ENCODE measurements at regions not wholly inside any gene's neighbourhood (a gene's known extent, or its start where the extent isn't known, plus 50 kb on each side); places are given as distances from the start of the nearest gene placed in this dataset.

DNA sequence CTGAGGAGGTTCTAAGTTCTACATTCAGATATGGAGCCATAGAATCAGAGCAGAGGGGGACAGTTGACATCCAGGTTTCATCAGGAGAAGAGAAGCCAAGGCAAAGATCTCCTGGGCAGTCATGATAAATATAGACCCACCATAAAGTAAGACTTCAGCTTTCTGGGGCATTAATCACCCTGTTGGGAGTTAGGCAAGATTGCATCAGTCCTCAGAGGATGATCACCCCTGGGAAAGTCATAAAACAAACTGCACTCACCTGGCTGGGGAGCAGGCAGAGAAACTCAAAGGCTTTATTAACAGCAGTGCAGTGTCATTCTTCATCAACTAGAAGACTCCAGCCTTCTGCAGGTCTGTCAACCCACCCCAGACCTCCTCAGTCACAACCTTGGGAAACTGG is 301.3 kb upstream of the JARID2 start:
- TF ChIP-seq CTCF (IDR thresholded peaks at IDR 0.05): no peak

DNA sequence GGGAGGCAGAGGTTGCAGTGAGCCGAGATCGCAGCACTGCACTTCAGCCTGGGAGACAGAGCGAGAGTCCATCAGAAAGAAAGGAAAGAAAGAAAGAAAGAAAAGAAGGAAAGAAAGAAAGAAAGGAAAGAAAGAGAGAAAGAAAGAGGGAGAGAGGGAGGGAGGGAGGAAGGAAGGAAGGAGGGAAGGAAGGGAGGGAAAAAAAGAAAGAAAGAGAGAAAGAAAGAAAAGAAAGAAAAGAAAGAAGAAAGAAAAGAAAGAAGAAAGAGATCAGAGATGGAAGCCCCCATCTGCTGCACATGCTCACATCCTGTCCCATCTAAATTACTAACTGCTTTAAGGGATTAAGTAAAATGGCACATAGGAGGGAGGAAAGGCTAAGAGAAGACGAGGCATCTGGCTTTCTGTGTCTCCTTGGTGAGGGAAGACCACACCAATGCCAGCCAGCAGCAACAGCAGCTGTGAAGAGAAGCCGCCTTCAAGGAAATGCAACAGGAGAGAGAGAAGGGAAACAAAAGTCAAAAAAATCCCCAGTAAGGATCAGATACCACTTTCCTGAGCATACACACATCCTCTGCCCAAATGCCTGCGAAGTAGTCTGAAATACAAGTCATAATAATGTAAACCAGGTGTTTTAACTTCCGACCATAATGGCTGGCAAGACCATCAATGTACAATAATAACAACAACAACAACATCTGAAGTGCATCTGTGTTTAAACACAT is 300.2 kb upstream of the JARID2 start:
- TF ChIP-seq CTCF (IDR thresholded peaks at IDR 0.05): no peak

DNA sequence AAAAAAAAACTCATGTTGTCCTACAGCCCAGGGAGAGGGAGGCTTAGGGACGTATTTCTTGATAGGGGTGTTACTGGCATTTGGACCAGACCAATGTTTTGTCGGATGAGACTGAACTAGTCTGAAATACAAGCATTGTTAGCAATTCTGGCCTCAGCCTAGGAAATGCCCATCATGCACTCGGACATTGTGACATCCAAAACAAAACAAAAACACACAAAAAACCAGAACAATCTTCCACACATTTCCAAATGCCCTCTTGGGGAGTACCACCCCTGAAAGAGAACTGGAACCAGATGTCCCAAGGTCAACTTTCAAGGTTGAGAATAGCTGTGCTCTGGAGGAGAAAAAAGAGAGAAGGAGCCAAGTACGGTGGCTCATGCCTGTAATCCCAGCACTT is 299.1 kb upstream of the JARID2 start:
- no peak for TF ChIP-seq CTCF (IDR thresholded peaks at IDR 0.05)

- no peak for TF ChIP-seq CTCF (IDR thresholded peaks at IDR 0.05)
Observed at GRCh38 chr6:14948586-14949245, 297.2 kb upstream of the JARID2 start.

DNA sequence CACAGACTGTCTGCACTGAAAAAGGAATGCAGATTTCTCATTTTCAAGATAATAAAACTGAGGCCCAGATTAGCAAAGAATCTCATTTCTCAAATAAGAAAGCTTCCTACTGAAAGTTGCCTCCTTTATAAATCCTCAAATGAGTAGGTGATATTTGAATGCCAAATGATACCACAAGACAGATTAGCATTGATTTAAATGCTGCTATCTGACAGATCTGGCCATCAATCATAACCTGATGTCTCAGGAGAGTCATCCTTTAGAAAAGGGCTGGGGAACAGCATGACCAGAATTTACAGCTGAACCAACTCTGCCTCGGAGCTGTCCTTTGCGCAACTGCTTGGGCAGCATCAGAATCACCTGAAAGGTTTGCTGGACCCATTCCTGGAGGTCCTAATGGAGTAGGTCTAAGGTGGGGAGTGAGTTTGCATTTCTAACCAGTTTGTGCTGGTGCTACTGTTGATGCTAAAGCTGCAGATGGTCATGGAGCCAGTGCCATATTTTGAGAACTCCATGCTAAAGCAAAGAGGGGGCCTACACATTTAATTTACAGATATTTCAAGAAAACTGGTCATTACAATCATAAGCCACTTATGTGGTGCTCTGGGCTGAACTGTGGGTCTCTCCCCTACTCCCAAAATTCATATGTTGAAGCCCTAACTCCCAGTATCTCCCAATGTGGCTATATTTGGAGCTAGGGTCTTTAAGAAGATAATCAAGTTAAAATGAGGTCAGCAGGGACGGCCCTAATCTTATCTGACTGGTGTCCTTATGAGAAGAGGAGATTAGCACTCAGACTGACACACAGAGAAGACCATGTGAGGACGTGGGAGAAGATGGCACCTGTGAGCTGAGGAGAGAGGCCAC is 295.5 kb upstream of the JARID2 start:
- TF ChIP-seq CTCF (IDR thresholded peaks at IDR 0.05): no peak

GRCh38 chr6:14950970-14951276 is 294.9 kb upstream of the JARID2 start:
- TF ChIP-seq CTCF (IDR thresholded peaks at IDR 0.05): no peak

GRCh38 chr6:14951704-14952103 is 294.2 kb upstream of the JARID2 start:
- TF ChIP-seq CTCF (IDR thresholded peaks at IDR 0.05): no peak
